ENCODE measurements at regions not wholly inside any gene's neighbourhood (a gene's known extent, or its start where the extent isn't known, plus 50 kb on each side); places are given as distances from the start of the nearest gene placed in this dataset.
"Not testable (repeated sequence)": the region's sequence is repeated elsewhere in the genome, so short reads cannot be mapped to it uniquely, and the experiment has no call there.

GRCh38 chr7:9075774-9076173 lies 642.4 kb downstream of the NXPH1 start:
- H3K27me3 Mint-ChIP-seq; H3K36me3 ChIP-seq (ENCODE audit: control insufficient read depth in 2 of 2, extremely low read depth in 1 of 2, insufficient read depth in 1 of 2, low read length in 1 of 2); H3K4me3 Mint-ChIP-seq; ATAC-seq (replicated peaks in 1 of 4); POLR2A ChIA-PET; H3K4me1 ChIP-seq (ENCODE audit: control insufficient read depth in 1 of 2, extremely low read depth in 1 of 2, insufficient read depth in 2 of 2, low read length in 2 of 2); H3K36me3 Mint-ChIP-seq; H3K27ac ChIP-seq (ENCODE audit: low read length); H3K9me3 ChIP-seq; H3K4me3 ChIP-seq (ENCODE audit: control insufficient read depth in 1 of 2, extremely low read depth in 1 of 2, low read length in 1 of 2); DNase-seq; H3K4me1 Mint-ChIP-seq; CTCF ChIA-PET; H3K27ac Mint-ChIP-seq; H3K27me3 ChIP-seq (replicated peaks in 1 of 2; ENCODE audit: control insufficient read depth in 2 of 2, extremely low read depth in 1 of 2, insufficient read depth in 2 of 2, low read length in 1 of 2): not testable (repeated sequence)
- no CpG with 5 or more reads among the region's 1 CpG for WGBS (ENCODE audit: insufficient coverage)
- H3K9me3 Mint-ChIP-seq, result peaks cover 9 to 15% (median 11%) of the 10 kb centered on the region in 3 donors

DNA sequence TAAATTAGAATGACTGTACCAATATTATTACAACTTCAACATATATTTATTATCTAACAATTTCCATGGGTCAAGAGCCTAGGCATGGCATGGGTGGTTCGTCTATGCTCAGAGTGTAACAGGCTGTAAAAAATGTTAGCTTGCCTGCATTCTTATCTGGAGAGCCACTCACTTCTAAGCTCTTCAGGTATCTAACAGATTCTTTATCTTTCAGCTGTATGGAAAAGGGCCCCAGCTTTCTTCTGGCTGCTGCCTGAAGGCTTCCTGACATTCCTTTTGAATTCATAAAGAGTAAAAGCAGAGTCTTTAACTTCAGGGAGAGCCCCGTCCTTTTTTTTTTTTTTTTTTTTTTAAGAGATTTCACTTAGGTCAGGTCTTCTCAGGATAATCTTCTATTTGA lies 648.8 kb downstream of the NXPH1 start:
- Histone ChIP-seq H3K4me3 (ENCODE audit: control insufficient read depth in 1 of 2, extremely low read depth in 1 of 2, low read length in 1 of 2) (no peak overlapping the region), H3K9me3 (peaks cover 2% of the 10 kb centered on the region), H3K4me1 (ENCODE audit: control insufficient read depth in 1 of 2, extremely low read depth in 1 of 2, insufficient read depth in 2 of 2, low read length in 2 of 2) (no peaks in the 10 kb centered on the region), H3K27ac (ENCODE audit: low read length) (no peak overlapping the region), H3K27me3 (replicated peaks in 1 of 2; ENCODE audit: control insufficient read depth in 2 of 2, extremely low read depth in 1 of 2, insufficient read depth in 2 of 2, low read length in 1 of 2) (no peaks in the 10 kb centered on the region), H3K36me3 (ENCODE audit: control insufficient read depth in 2 of 2, extremely low read depth in 1 of 2, insufficient read depth in 1 of 2, low read length in 1 of 2) (no peaks in the 10 kb centered on the region)
- Mint-ChIP-seq H3K27me3 (no peaks in the 10 kb centered on the region), H3K9me3 (peaks cover 4 to 11% (median 9%) of the 10 kb centered on the region in 3 donors), H3K36me3 (no peaks in the 10 kb centered on the region), H3K27ac (no peak overlapping the region), H3K4me3 (no peak overlapping the region), H3K4me1 (no peaks in the 10 kb centered on the region)
- ATAC-seq (replicated peaks in 1 of 4), result no peak
- ChIA-PET POLR2A (interaction anchor here in 1 of 2 donors (0.6 kb wide), 1 partner anchor 1284 kb away, joined by 3 read pairs; no protein-coding TSS in a partner anchor), CTCF (no interaction called here)
- WGBS (ENCODE audit: insufficient coverage), result 83% methylated on average over 1 of the region's 2 CpGs
- DNase-seq, result no peak

- H3K4me3 Mint-ChIP-seq, result no peak overlapping the region
- no peaks in the 10 kb centered on the region for H3K4me1 Mint-ChIP-seq
- H3K27me3 Mint-ChIP-seq, result no peaks in the 10 kb centered on the region
- no peak for DNase-seq
- 78% methylated on average over 4 of the region's 5 CpGs for WGBS (ENCODE audit: insufficient coverage)
- ChIA-PET CTCF (no interaction called here), POLR2A (no interaction called here)
- H3K36me3 Mint-ChIP-seq, result no peaks in the 10 kb centered on the region
- H3K9me3 ChIP-seq, result peaks cover 2% of the 10 kb centered on the region
- H3K27ac Mint-ChIP-seq, result no peak overlapping the region
- no peak overlapping the region for H3K27ac ChIP-seq (ENCODE audit: low read length)
- no peaks in the 10 kb centered on the region for H3K4me1 ChIP-seq (ENCODE audit: control insufficient read depth in 1 of 2, extremely low read depth in 1 of 2, insufficient read depth in 2 of 2, low read length in 2 of 2)
- no peak overlapping the region for H3K4me3 ChIP-seq (ENCODE audit: control insufficient read depth in 1 of 2, extremely low read depth in 1 of 2, low read length in 1 of 2)
- peaks cover 4 to 11% (median 9%) of the 10 kb centered on the region in 3 donors for H3K9me3 Mint-ChIP-seq
- H3K27me3 ChIP-seq (replicated peaks in 1 of 2; ENCODE audit: control insufficient read depth in 2 of 2, extremely low read depth in 1 of 2, insufficient read depth in 2 of 2, low read length in 1 of 2), result no peaks in the 10 kb centered on the region
- H3K36me3 ChIP-seq (ENCODE audit: control insufficient read depth in 2 of 2, extremely low read depth in 1 of 2, insufficient read depth in 1 of 2, low read length in 1 of 2), result no peaks in the 10 kb centered on the region
- ATAC-seq (replicated peaks in 1 of 4), result no peak
Observed at GRCh38 chr7:9083837-9084236, 650.4 kb downstream of the NXPH1 start.

- Histone ChIP-seq H3K36me3 (ENCODE audit: control insufficient read depth in 2 of 2, extremely low read depth in 1 of 2, insufficient read depth in 1 of 2, low read length in 1 of 2) (no peaks in the 10 kb centered on the region), H3K4me1 (ENCODE audit: control insufficient read depth in 1 of 2, extremely low read depth in 1 of 2, insufficient read depth in 2 of 2, low read length in 2 of 2) (no peaks in the 10 kb centered on the region), H3K27ac (ENCODE audit: low read length) (no peak overlapping the region), H3K4me3 (ENCODE audit: control insufficient read depth in 1 of 2, extremely low read depth in 1 of 2, low read length in 1 of 2) (no peak overlapping the region), H3K9me3 (no peaks in the 10 kb centered on the region), H3K27me3 (replicated peaks in 1 of 2; ENCODE audit: control insufficient read depth in 2 of 2, extremely low read depth in 1 of 2, insufficient read depth in 2 of 2, low read length in 1 of 2) (no peaks in the 10 kb centered on the region)
- ATAC-seq (replicated peaks in 1 of 4) (no peak), DNase-seq (no peak)
- no peaks in the 10 kb centered on the region for H3K27me3 Mint-ChIP-seq
- H3K4me1 Mint-ChIP-seq, result no peaks in the 10 kb centered on the region
- WGBS (ENCODE audit: insufficient coverage), result no CpG with 5 or more reads among the region's 3 CpGs
- no peaks in the 10 kb centered on the region for H3K36me3 Mint-ChIP-seq
- H3K27ac Mint-ChIP-seq, result no peak overlapping the region
- ChIA-PET POLR2A (no interaction called here), CTCF (no interaction called here)
- H3K4me3 Mint-ChIP-seq, result no peak overlapping the region
- peaks cover 11 to 30% (median 23%) of the 10 kb centered on the region in 3 donors for H3K9me3 Mint-ChIP-seq
Observed at GRCh38 chr7:9091282-9091681, 657.9 kb downstream of the NXPH1 start.

DNA sequence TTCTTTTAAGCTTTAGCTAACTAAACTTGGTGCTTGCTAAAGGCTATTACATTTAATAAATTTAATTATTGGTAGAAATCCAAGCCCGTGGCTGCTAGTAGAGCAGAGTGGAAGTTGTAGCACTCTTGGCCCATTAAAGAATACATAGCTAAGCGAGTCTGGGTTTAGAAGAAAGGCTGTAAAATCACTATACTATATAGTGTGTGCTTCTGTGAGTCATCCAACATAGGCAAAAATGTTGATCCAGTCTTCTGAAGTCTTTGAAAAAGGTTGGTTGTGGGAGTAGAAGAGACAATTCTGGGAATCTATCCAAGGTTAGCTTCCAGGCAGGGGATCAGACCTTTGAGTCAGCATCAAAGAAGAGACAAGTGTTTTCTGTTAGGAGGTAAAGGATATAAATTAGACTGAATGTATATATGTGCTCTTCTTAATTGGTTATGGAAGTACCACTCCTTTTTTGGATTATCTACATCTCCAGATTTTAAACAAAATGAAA lies 664.2 kb downstream of the NXPH1 start:
- ATAC-seq (replicated peaks in 1 of 4), result no peak
- Mint-ChIP-seq H3K4me3 (no peak overlapping the region), H3K36me3 (no peaks in the 10 kb centered on the region), H3K27ac (no peak overlapping the region), H3K27me3 (no peaks in the 10 kb centered on the region), H3K9me3 (peaks cover 18 to 27% (median 21%) of the 10 kb centered on the region in 3 donors), H3K4me1 (no peaks in the 10 kb centered on the region)
- Histone ChIP-seq H3K27ac (ENCODE audit: low read length) (no peak overlapping the region), H3K36me3 (ENCODE audit: control insufficient read depth in 2 of 2, extremely low read depth in 1 of 2, insufficient read depth in 1 of 2, low read length in 1 of 2) (no peaks in the 10 kb centered on the region), H3K27me3 (replicated peaks in 1 of 2; ENCODE audit: control insufficient read depth in 2 of 2, extremely low read depth in 1 of 2, insufficient read depth in 2 of 2, low read length in 1 of 2) (no peaks in the 10 kb centered on the region), H3K4me1 (ENCODE audit: control insufficient read depth in 1 of 2, extremely low read depth in 1 of 2, insufficient read depth in 2 of 2, low read length in 2 of 2) (no peaks in the 10 kb centered on the region), H3K9me3 (no peaks in the 10 kb centered on the region), H3K4me3 (ENCODE audit: control insufficient read depth in 1 of 2, extremely low read depth in 1 of 2, low read length in 1 of 2) (no peak overlapping the region)
- POLR2A ChIA-PET, result no interaction called here
- no peak for DNase-seq
- WGBS (ENCODE audit: insufficient coverage), result no CpG with 5 or more reads among the region's 2 CpGs
- CTCF ChIA-PET, result no interaction called here

DNA sequence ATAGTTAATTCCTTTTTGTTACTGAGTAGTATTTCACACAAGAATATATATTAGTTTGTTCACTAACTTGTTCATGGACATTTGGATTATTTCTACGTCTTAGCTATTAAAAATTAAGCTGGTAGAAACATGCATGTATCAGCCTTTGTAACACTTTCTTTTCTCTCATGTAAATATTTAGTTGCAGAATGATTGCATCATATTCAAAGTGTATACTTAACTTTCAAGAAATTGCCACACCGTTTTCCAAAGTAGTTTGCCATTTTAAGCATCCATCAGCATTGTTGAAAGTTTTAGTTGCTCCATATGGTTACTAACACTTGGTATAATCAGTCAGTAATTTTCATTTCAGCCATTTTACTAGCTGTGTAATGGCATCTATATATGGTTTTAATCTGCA lies 666.9 kb downstream of the NXPH1 start:
- CTCF ChIA-PET, result no interaction called here
- Mint-ChIP-seq H3K4me1 (no peaks in the 10 kb centered on the region), H3K4me3 (no peak overlapping the region), H3K36me3 (no peaks in the 10 kb centered on the region), H3K9me3 (peaks cover 9 to 16% (median 14%) of the 10 kb centered on the region in 3 donors), H3K27me3 (no peaks in the 10 kb centered on the region), H3K27ac (no peak overlapping the region)
- no peaks in the 10 kb centered on the region for H3K27me3 ChIP-seq (replicated peaks in 1 of 2; ENCODE audit: control insufficient read depth in 2 of 2, extremely low read depth in 1 of 2, insufficient read depth in 2 of 2, low read length in 1 of 2)
- H3K4me1 ChIP-seq (ENCODE audit: control insufficient read depth in 1 of 2, extremely low read depth in 1 of 2, insufficient read depth in 2 of 2, low read length in 2 of 2), result no peaks in the 10 kb centered on the region
- no peaks in the 10 kb centered on the region for H3K36me3 ChIP-seq (ENCODE audit: control insufficient read depth in 2 of 2, extremely low read depth in 1 of 2, insufficient read depth in 1 of 2, low read length in 1 of 2)
- H3K27ac ChIP-seq (ENCODE audit: low read length), result no peak overlapping the region
- ATAC-seq (replicated peaks in 1 of 4) (no peak), DNase-seq (no peak)
- WGBS (ENCODE audit: insufficient coverage), result no CpG with 5 or more reads among the region's 2 CpGs
- H3K9me3 ChIP-seq, result no peaks in the 10 kb centered on the region
- POLR2A ChIA-PET, result no interaction called here
- H3K4me3 ChIP-seq (ENCODE audit: control insufficient read depth in 1 of 2, extremely low read depth in 1 of 2, low read length in 1 of 2), result no peak overlapping the region

DNA sequence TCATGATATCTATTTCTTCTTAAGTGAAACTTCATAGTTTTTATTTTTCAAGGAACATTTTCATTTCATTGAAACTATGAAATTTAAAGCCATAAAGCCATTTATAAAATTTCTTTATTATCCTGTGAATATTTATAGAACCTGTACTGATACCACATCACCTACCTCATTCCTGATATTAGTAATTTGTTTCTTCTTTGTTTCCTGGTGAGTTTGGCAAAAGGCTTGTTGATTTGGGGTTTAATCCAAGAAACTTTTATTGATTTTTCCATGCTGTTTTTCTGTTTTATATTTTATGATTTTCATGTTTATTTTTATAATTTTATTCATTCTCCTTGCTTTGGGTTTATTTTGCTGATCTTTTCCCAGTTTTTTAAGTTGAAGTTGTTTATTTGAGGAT lies 669.4 kb downstream of the NXPH1 start:
- POLR2A ChIA-PET, result no interaction called here
- H3K4me3 Mint-ChIP-seq, result no peak overlapping the region
- DNase-seq (no peak), ATAC-seq (replicated peaks in 1 of 4) (no peak)
- no peak overlapping the region for H3K27ac Mint-ChIP-seq
- Histone ChIP-seq H3K27ac (ENCODE audit: low read length) (no peak overlapping the region), H3K4me3 (ENCODE audit: control insufficient read depth in 1 of 2, extremely low read depth in 1 of 2, low read length in 1 of 2) (no peak overlapping the region), H3K9me3 (no peaks in the 10 kb centered on the region), H3K27me3 (replicated peaks in 1 of 2; ENCODE audit: control insufficient read depth in 2 of 2, extremely low read depth in 1 of 2, insufficient read depth in 2 of 2, low read length in 1 of 2) (no peaks in the 10 kb centered on the region), H3K36me3 (ENCODE audit: control insufficient read depth in 2 of 2, extremely low read depth in 1 of 2, insufficient read depth in 1 of 2, low read length in 1 of 2) (no peaks in the 10 kb centered on the region), H3K4me1 (ENCODE audit: control insufficient read depth in 1 of 2, extremely low read depth in 1 of 2, insufficient read depth in 2 of 2, low read length in 2 of 2) (no peaks in the 10 kb centered on the region)
- peaks cover 4 to 13% (median 12%) of the 10 kb centered on the region in 3 donors for H3K9me3 Mint-ChIP-seq
- H3K27me3 Mint-ChIP-seq, result no peaks in the 10 kb centered on the region
- H3K4me1 Mint-ChIP-seq, result no peaks in the 10 kb centered on the region
- no peaks in the 10 kb centered on the region for H3K36me3 Mint-ChIP-seq
- CTCF ChIA-PET, result no interaction called here

All from T-cell (primary cell).